ENCODE measurements at regions not wholly inside any gene's neighbourhood (a gene's known extent, or its start where the extent isn't known, plus 50 kb on each side); places are given as distances from the start of the nearest gene placed in this dataset.

- no peak for TF ChIP-seq POLR2A (IDR thresholded peaks at IDR 0.05)
- TF ChIP-seq CTCF (IDR thresholded peaks at IDR 0.05): no peak
- TF ChIP-seq POLR2AphosphoS5 (IDR thresholded peaks at IDR 0.05): no peak
- TF ChIP-seq EP300 (IDR thresholded peaks at IDR 0.05): no peak
Observed at GRCh38 chr7:91541641-91542040, 277.4 kb downstream of the FZD1 start.

All from gastroesophageal sphincter (tissue), 3 donors.